K562 (cell line): ENCODE measurements at regions not wholly inside any gene's neighbourhood (a gene's known extent, or its start where the extent isn't known, plus 50 kb on each side); places are given as distances from the start of the nearest gene placed in this dataset.

Source experiments
- ATAC-seq: fragments of 200-7000 bp; cut with Tn5 transposase; 3 replicates; pipeline ENCODE4 v1.9.1; 2020; ENCODE audit warnings: moderate library complexity
- BruUV-seq: library from RNA; stranded (reverse); fragments of 400-500 nt; replicated peaks from 2 replicates; lab custom pipeline; 2021; lab: Mats Ljungman, UMichigan
- CTCF ChIA-PET: fragments of 300-600 bp; formaldehyde crosslinking; extraction: SDS; loops from one replicate; lab custom pipeline; 2021; ENCODE audit warnings: low intra/inter-chr PET ratio; lab: Yijun Ruan, JAX
- POLR2A ChIA-PET: fragments of 300-600, 350-650 bp; sonication (Branson Sonifier 250); formaldehyde crosslinking; extraction: SDS; loops from one replicate; lab custom pipeline; 2021; ENCODE audit warnings: antibody characterized with exemption, inconsistent platforms; lab: Yijun Ruan, JAX
- DNase-seq, 4 experiments: peaks; one replicate each; pipeline versions ENCODE4 v3.0.0 to v3.0.0-alpha.2; 2011 to 2018; ENCODE audit warnings: low spot score in 3 of 4, mixed read lengths in 3 of 4; ENCODE audit errors: extremely low read depth in 1 of 4
- FAIRE-seq: peaks from 2 replicates; lab custom pipeline; 2011; peaks lifted over from hg19 to GRCh38; lab: Jason Lieb, UNC
- H2AFZ ChIP-seq: 2 replicates; pipeline ENCODE4 v1.6.0; 2011; ENCODE audit warnings: low read depth, low read length, control low read depth, inconsistent platforms
- H3K27ac ChIP-seq: fragments of 200-600 bp; 3 replicates; pipeline ENCODE4 v1.8.0; 2011; ENCODE audit warnings: low read depth, mild to moderate bottlenecking, control low read depth, inconsistent platforms, low read length, moderate library complexity, mixed read lengths; ENCODE audit errors: extremely low read depth
- H3K27me3 ChIP-seq, 2 experiments: fragments of 300-600 bp in 1 of 2; 2 replicates in 1 of 2; 3 replicates in 1 of 2; pipeline versions ENCODE4 v1.6.0 to v1.8.0; 2011; ENCODE audit warnings: inconsistent platforms in 2 of 2, low read length in 2 of 2, mild to moderate bottlenecking in 1 of 2, mixed read lengths in 1 of 2, moderate library complexity in 1 of 2; ENCODE audit not compliant: control insufficient read depth in 2 of 2, insufficient read depth in 2 of 2
- H3K36me3 ChIP-seq: fragments of 300-600 bp; 3 replicates; pipeline ENCODE4 v1.8.0; 2011; ENCODE audit warnings: mild to moderate bottlenecking, low read length, inconsistent platforms; ENCODE audit not compliant: control insufficient read depth, insufficient read depth
- H3K4me1 ChIP-seq, 2 experiments: fragments of 200-600 bp in 1 of 2; replicated peaks in 1 of 2; 2 replicates in 1 of 2; 3 replicates in 1 of 2; pipeline versions ENCODE4 v1.5.1 to v1.8.0; 2011; ENCODE audit warnings: inconsistent platforms in 2 of 2, low read length in 2 of 2, mild to moderate bottlenecking in 1 of 2, mixed read lengths in 1 of 2, moderate library complexity in 1 of 2; ENCODE audit not compliant: control insufficient read depth in 2 of 2, insufficient read depth in 2 of 2
- H3K4me2 ChIP-seq: 2 replicates; pipeline ENCODE4 v1.6.1; 2011; ENCODE audit warnings: low read length, control low read depth, inconsistent platforms, mixed read lengths; ENCODE audit not compliant: insufficient read depth
- H3K4me3 ChIP-seq: fragments of 200-600 bp; sonication (generic), shearing (Covaris generic); 2 replicates; pipeline ENCODE4 v1.5.1; 2016; ENCODE audit warnings: control low read depth, inconsistent platforms
- H3K79me2 ChIP-seq: fragments of 200-600 bp; 3 replicates; pipeline ENCODE4 v1.8.0; 2011; ENCODE audit warnings: low read length, inconsistent platforms; ENCODE audit not compliant: control insufficient read depth, insufficient read depth
- H3K9ac ChIP-seq, 2 experiments: 2 replicates each; pipeline versions ENCODE4 v1.6.0 to v1.6.1; 2011; ENCODE audit warnings: low read depth in 2 of 2, low read length in 2 of 2, control low read depth in 1 of 2, inconsistent platforms in 1 of 2, mild to moderate bottlenecking in 1 of 2, mixed read lengths in 1 of 2; ENCODE audit not compliant: insufficient read depth in 1 of 2
- H3K9me1 ChIP-seq: one replicate; pipeline ENCODE4 v1.6.0; 2011; ENCODE audit warnings: inconsistent platforms, mild to moderate bottlenecking, low read length, moderate library complexity; ENCODE audit not compliant: control insufficient read depth, insufficient read depth
- H3K9me3 ChIP-seq: replicated peaks from 2 replicates; pipeline ENCODE4 v1.5.1; 2011; ENCODE audit warnings: low read depth, low read length, inconsistent platforms; ENCODE audit not compliant: control insufficient read depth, insufficient read depth
- H4K20me1 ChIP-seq: replicated peaks from 2 replicates; pipeline ENCODE4 v1.6.1; 2011; ENCODE audit warnings: low read length, inconsistent platforms, mixed read lengths; ENCODE audit not compliant: control insufficient read depth, insufficient read depth
- ATF1 ChIP-seq, 2 experiments: fragments of 450-650 bp in 1 of 2; IDR thresholded peaks; 2 replicates each; pipeline ENCODE4 v1.6.1; 2016; ENCODE audit warnings: missing compliant biosample characterization in 1 of 2, missing genetic modification characterization in 1 of 2
- DDX20 ChIP-seq: fragments of 450-650 bp; IDR thresholded peaks from 2 replicates; pipeline ENCODE4 v1.6.1; 2016; ENCODE audit warnings: missing genetic modification characterization, low read depth, mild to moderate bottlenecking, missing compliant biosample characterization, moderate library complexity
- DPF2 ChIP-seq: fragments of 450-650 bp; IDR thresholded peaks from 2 replicates; pipeline ENCODE4 v1.6.1; 2016
- E2F3 ChIP-seq: fragments of 250-450 bp; sonication (Bioruptor Pico); IDR thresholded peaks from 2 replicates; pipeline ENCODE4 v1.4.0; 2020; ENCODE audit warnings: mild to moderate bottlenecking
- ELF4 ChIP-seq: fragments of 450-650 bp; formaldehyde crosslinking; IDR thresholded peaks from 2 replicates; pipeline ENCODE4 v1.4.0; 2022; ENCODE audit warnings: missing genetic modification characterization
- ERF ChIP-seq: fragments of 450-650 bp; formaldehyde crosslinking; IDR thresholded peaks from 2 replicates; pipeline ENCODE4 v1.4.0; 2020; ENCODE audit warnings: mild to moderate bottlenecking, mixed read lengths
- FOXA3 ChIP-seq, 2 experiments: fragments of 450-650 bp in 1 of 2; sonication (generic) in 1 of 2; formaldehyde crosslinking; IDR thresholded peaks in 1 of 2; conservative IDR thresholded peaks in 1 of 2; 2 replicates each; pipeline versions ENCODE4 v1.4.0 to v1.8.0; 2020 to 2022; ENCODE audit warnings: mild to moderate bottlenecking in 2 of 2, missing genetic modification reagents in 1 of 2
- GABPB2 ChIP-seq: fragments of 250-450 bp; sonication (Bioruptor Pico); conservative IDR thresholded peaks from 2 replicates; pipeline ENCODE4 v1.5.1; 2021; ENCODE audit warnings: mild to moderate bottlenecking
- ZNF263 ChIP-seq: sonication (generic); formaldehyde crosslinking; IDR thresholded peaks from 2 replicates; pipeline ENCODE4 v1.8.0; 2022; ENCODE audit warnings: mild to moderate bottlenecking, missing genetic modification reagents, borderline replicate concordance
- ZNF639 ChIP-seq, 2 experiments: fragments of 200-800 bp in 1 of 2; sonication (Bioruptor generic) in 1 of 2; sonication (generic) in 1 of 2; formaldehyde crosslinking in 1 of 2; IDR thresholded peaks in 1 of 2; conservative IDR thresholded peaks in 1 of 2; 2 replicates each; pipeline versions ENCODE4 v1.5.0 to v1.6.1; 2016 to 2020; ENCODE audit warnings: missing compliant biosample characterization in 1 of 2, missing genetic modification characterization in 1 of 2, missing genetic modification reagents in 1 of 2
- ZNF764 ChIP-seq: fragments of 250-450 bp; sonication (Bioruptor Pico); IDR thresholded peaks from 2 replicates; pipeline ENCODE4 v1.4.0; 2020; ENCODE audit warnings: low read depth, mild to moderate bottlenecking, moderate library complexity
- ZNF785 ChIP-seq: fragments of 250-450 bp; sonication (Bioruptor Pico); IDR thresholded peaks from 2 replicates; pipeline ENCODE4 v1.4.0; 2020; ENCODE audit warnings: mild to moderate bottlenecking
- WGBS: fragments of 100-300 bp; shearing (Covaris generic); methylation state at CpG from one replicate; pipeline ENCODE4 v1.1.6; 2016; ENCODE audit warnings: low coverage, mixed read lengths; ENCODE audit not compliant: insufficient coverage; ENCODE audit errors: missing lambda C conversion rate; 5-methylcytosine and 5-hydroxymethylcytosine counted together
- in situ Hi-C: fragments of 300-500 bp; cut with MboI; formaldehyde crosslinking; loops from 4 replicates; pipeline ENCODE4 v1.15.0; 2018; ENCODE audit warnings: inconsistent platforms, mixed read lengths
- intact Hi-C: fragments of 100-400 bp; cut with micrococcal nuclease; formaldehyde crosslinking; loops from 2 replicates; pipeline ENCODE4 v1.14.2; 2022
- TF ChIP-seq, protein P1 (sequence below): fragments of 250-450 bp; sonication (Bioruptor Pico); IDR thresholded peaks from 2 replicates; pipeline ENCODE4 v1.8.0; 2022; ENCODE audit warnings: moderate library complexity, mild to moderate bottlenecking, inconsistent platforms
- TF ChIP-seq, protein P2 (sequence below): fragments of 250-450 bp; sonication (Bioruptor Pico); IDR thresholded peaks from 2 replicates; pipeline ENCODE4 v1.5.0; 2020; ENCODE audit warnings: mild to moderate bottlenecking
- TF ChIP-seq, protein P3 (sequence below): sonication (generic); formaldehyde crosslinking; IDR thresholded peaks from 2 replicates; pipeline ENCODE4 v1.8.1; 2022; ENCODE audit warnings: missing genetic modification reagents

GRCh38 chr1:2891923-2892448 is 90.5 kb upstream of the TTC34 start:
- BruUV-seq = no TSS peak
- H3K36me3 ChIP-seq = no peaks in the 10 kb centered on the region
- TF ChIP-seq E2F3 (CRISPR knock-in tag) (no peak), ELF4 (CRISPR knock-in tag) (no peak), GABPB2 (CRISPR knock-in tag) (no peak), ZNF785 (CRISPR knock-in tag) (no peak), ZNF263 (CRISPR knock-in tag) (no peak), DPF2 (no peak), FOXA3 (CRISPR knock-in tag; conservative IDR thresholded peaks at IDR 0.05 in 1 of 2, IDR thresholded peaks at IDR 0.05 in 1 of 2) (no peak), ERF (no peak), ZNF639 (CRISPR knock-in tag; conservative IDR thresholded peaks at IDR 0.05 in 1 of 2, IDR thresholded peaks at IDR 0.05 in 1 of 2) (no peak), DDX20 (tag) (no peak), ZNF764 (CRISPR knock-in tag) (no peak), ATF1 (CRISPR knock-in tag; IDR thresholded peaks at IDR 0.05) (no peak), ATF1 (tag; IDR thresholded peaks at IDR 0.05) (no peak)
- TF ChIP-seq, protein P1, sequence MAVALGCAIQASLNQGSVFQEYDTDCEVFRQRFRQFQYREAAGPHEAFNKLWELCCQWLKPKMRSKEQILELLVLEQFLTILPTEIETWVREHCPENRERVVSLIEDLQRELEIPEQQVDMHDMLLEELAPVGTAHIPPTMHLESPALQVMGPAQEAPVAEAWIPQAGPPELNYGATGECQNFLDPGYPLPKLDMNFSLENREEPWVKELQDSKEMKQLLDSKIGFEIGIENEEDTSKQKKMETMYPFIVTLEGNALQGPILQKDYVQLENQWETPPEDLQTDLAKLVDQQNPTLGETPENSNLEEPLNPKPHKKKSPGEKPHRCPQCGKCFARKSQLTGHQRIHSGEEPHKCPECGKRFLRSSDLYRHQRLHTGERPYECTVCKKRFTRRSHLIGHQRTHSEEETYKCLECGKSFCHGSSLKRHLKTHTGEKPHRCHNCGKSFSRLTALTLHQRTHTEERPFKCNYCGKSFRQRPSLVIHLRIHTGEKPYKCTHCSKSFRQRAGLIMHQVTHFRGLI (CRISPR knock-in tag) = no peak
- TF ChIP-seq, protein P2, sequence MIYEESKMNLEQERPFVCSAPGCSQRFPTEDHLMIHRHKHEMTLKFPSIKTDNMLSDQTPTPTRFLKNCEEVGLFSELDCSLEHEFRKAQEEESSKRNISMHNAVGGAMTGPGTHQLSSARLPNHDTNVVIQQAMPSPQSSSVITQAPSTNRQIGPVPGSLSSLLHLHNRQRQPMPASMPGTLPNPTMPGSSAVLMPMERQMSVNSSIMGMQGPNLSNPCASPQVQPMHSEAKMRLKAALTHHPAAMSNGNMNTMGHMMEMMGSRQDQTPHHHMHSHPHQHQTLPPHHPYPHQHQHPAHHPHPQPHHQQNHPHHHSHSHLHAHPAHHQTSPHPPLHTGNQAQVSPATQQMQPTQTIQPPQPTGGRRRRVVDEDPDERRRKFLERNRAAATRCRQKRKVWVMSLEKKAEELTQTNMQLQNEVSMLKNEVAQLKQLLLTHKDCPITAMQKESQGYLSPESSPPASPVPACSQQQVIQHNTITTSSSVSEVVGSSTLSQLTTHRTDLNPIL = no peak
- TF ChIP-seq, protein P3, sequence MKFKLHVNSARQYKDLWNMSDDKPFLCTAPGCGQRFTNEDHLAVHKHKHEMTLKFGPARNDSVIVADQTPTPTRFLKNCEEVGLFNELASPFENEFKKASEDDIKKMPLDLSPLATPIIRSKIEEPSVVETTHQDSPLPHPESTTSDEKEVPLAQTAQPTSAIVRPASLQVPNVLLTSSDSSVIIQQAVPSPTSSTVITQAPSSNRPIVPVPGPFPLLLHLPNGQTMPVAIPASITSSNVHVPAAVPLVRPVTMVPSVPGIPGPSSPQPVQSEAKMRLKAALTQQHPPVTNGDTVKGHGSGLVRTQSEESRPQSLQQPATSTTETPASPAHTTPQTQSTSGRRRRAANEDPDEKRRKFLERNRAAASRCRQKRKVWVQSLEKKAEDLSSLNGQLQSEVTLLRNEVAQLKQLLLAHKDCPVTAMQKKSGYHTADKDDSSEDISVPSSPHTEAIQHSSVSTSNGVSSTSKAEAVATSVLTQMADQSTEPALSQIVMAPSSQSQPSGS = no peak
- FAIRE-seq (no peak), ATAC-seq (no peak), DNase-seq (no peak)
- H3K4me1 ChIP-seq = peaks cover 0 to 9% of the 10 kb centered on the region in 2 experiments; a peak in 2 of 5 replicates
- no peaks in the 10 kb centered on the region for H4K20me1 ChIP-seq
- H3K27me3 ChIP-seq = peaks cover 0 to 12% of the 10 kb centered on the region in 2 experiments; a peak in 1 of 5 replicates
- H2AFZ ChIP-seq = no peak overlapping the region
- no peaks in the 10 kb centered on the region for H3K9me1 ChIP-seq
- ChIA-PET CTCF (no interaction called here), POLR2A (no interaction called here)
- peaks cover 7% of the 10 kb centered on the region; the same call in 1 of the 2 replicates for H3K9me3 ChIP-seq
- no peak overlapping the region for H3K27ac ChIP-seq
- intact Hi-C loops = no loop called here
- no peak overlapping the region for H3K4me3 ChIP-seq
- no peak overlapping the region; a peak in 1 of 4 replicates for H3K9ac ChIP-seq
- no peaks in the 10 kb centered on the region for H3K79me2 ChIP-seq
- in situ Hi-C loops = no loop called here
- 3% methylated on average over 22 of the region's 22 CpGs for WGBS
- H3K4me2 ChIP-seq = no peak overlapping the region
